HepG2 (cell line): ENCODE measurements at regions not wholly inside any gene's neighbourhood (a gene's known extent, or its start where the extent isn't known, plus 50 kb on each side); places are given as distances from the start of the nearest gene placed in this dataset.

ENCODE experiments used
- MTF2 ChIP-seq: sonication (generic); formaldehyde crosslinking; IDR thresholded peaks from 2 replicates; pipeline ENCODE4 v1.5.0; 2020; ENCODE audit warnings: missing genetic modification reagents, borderline replicate concordance
- NKX3-1 ChIP-seq: sonication (generic); formaldehyde crosslinking; IDR thresholded peaks from 2 replicates; pipeline ENCODE4 v1.5.0; 2020; ENCODE audit warnings: missing genetic modification reagents
- SETDB1 ChIP-seq: sonication (generic); formaldehyde crosslinking; IDR thresholded peaks from 2 replicates; pipeline ENCODE4 v1.5.1; 2020; ENCODE audit warnings: missing genetic modification reagents, mild to moderate bottlenecking, borderline replicate concordance
- SUZ12 ChIP-seq: fragments of 150-350 bp; IDR thresholded peaks from 2 replicates; pipeline ENCODE4 v1.6.1; 2014; ENCODE audit warnings: low read depth, low read length
- ZNF563 ChIP-seq: sonication (generic); formaldehyde crosslinking; IDR thresholded peaks from 2 replicates; pipeline ENCODE4 v1.8.0; 2022; ENCODE audit warnings: mild to moderate bottlenecking, moderate library complexity, missing genetic modification reagents
- ZNF670 ChIP-seq: sonication (generic); formaldehyde crosslinking; IDR thresholded peaks from 2 replicates; pipeline ENCODE4 v1.8.0; 2022; ENCODE audit warnings: mild to moderate bottlenecking, missing genetic modification reagents, borderline replicate concordance
- ZNF703 ChIP-seq: sonication (generic); formaldehyde crosslinking; IDR thresholded peaks from 2 replicates; pipeline ENCODE4 v1.5.1; 2020; ENCODE audit warnings: missing genetic modification reagents, mild to moderate bottlenecking, moderate library complexity, borderline replicate concordance
- ZNF761 ChIP-seq: sonication (generic); formaldehyde crosslinking; conservative IDR thresholded peaks from 2 replicates; pipeline ENCODE4 v1.4.0; 2020; ENCODE audit warnings: mild to moderate bottlenecking, missing genetic modification reagents
- ZNF768 ChIP-seq: sonication (generic); formaldehyde crosslinking; IDR thresholded peaks from 2 replicates; pipeline ENCODE4 v1.4.0; 2020; ENCODE audit warnings: missing genetic modification reagents
- ZNF772 ChIP-seq: sonication (generic); formaldehyde crosslinking; IDR thresholded peaks from 2 replicates; pipeline ENCODE4 v1.5.0; 2020; ENCODE audit warnings: mild to moderate bottlenecking, missing genetic modification reagents
- ZNF790 ChIP-seq: sonication (generic); formaldehyde crosslinking; IDR thresholded peaks from 2 replicates; pipeline ENCODE4 v1.8.0; 2022; ENCODE audit warnings: missing genetic modification reagents, mild to moderate bottlenecking, borderline replicate concordance
- ZSCAN25 ChIP-seq: sonication (generic); formaldehyde crosslinking; IDR thresholded peaks from 2 replicates; pipeline ENCODE4 v1.8.0; 2022; ENCODE audit warnings: mild to moderate bottlenecking, missing genetic modification reagents
- TF ChIP-seq, protein P1 (sequence below): sonication (generic); formaldehyde crosslinking; IDR thresholded peaks from 2 replicates; pipeline ENCODE4 v1.5.1; 2020; ENCODE audit warnings: missing genetic modification reagents, mild to moderate bottlenecking, borderline replicate concordance
- TF ChIP-seq, protein P2 (sequence below): sonication (generic); formaldehyde crosslinking; IDR thresholded peaks from 2 replicates; pipeline ENCODE4 v1.4.0; 2020; ENCODE audit warnings: mild to moderate bottlenecking, missing genetic modification reagents
- TF ChIP-seq, protein P3 (sequence below): sonication (generic); formaldehyde crosslinking; IDR thresholded peaks from 2 replicates; pipeline ENCODE4 v1.4.0; 2020; ENCODE audit warnings: mild to moderate bottlenecking, missing genetic modification reagents
- TF ChIP-seq, protein P4 (sequence below): sonication (generic); formaldehyde crosslinking; IDR thresholded peaks from 2 replicates; pipeline ENCODE4 v1.4.0; 2020; ENCODE audit warnings: mild to moderate bottlenecking, missing genetic modification reagents, borderline replicate concordance

DNA sequence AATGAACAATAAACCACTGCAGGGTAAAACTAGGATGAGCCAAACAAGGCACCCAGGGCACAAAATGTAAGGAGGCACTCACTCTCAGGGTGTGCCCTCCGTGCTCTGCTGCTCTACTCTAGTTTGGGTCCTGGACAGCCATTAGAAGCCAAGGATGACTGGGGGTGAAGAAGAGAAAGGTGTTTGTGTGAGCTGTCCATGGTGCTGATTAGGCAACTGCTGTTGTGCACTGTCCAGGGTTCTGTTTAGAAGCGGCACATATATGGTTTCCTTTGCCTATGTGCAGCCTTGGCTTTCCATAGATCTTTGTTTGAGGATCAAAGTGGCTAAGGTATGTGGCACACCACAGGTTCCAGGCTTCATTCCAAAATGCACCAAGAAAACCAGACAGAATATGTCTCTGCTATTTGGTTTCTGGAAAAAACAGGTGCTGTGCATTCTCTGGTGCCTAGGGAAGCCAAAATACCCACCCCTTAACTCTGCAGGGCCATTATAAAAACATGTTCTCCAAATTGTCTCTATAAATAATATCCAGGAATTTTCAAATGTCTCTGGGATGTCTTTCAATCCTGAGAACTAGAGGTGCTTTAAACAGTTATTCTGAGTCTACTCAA, 123.5 kb downstream of the CBLN1 start (continued):
- TF ChIP-seq ZNF703 (CRISPR knock-in tag) (no peak), SETDB1 (CRISPR knock-in tag) (no peak), ZNF670 (CRISPR knock-in tag) (peak; percentile 79; the same call in 1 of the 2 replicates), NKX3-1 (CRISPR knock-in tag) (peak; percentile 99), MTF2 (CRISPR knock-in tag) (no peak), ZNF772 (0 out of 2 replicates have a peak, but pooled peaks have one; percentile 63), ZNF790 (CRISPR knock-in tag) (peak; percentile 93; the same call in 1 of the 2 replicates), ZSCAN25 (CRISPR knock-in tag) (peak; percentile 70; the same call in 1 of the 2 replicates), ZNF563 (CRISPR knock-in tag) (peak; percentile 79; the same call in 1 of the 2 replicates), ZNF761 (no peak), ZNF768 (CRISPR knock-in tag) (no peak; the same call in 1 of the 2 replicates), SUZ12 (no peak)
- TF ChIP-seq, protein P1, sequence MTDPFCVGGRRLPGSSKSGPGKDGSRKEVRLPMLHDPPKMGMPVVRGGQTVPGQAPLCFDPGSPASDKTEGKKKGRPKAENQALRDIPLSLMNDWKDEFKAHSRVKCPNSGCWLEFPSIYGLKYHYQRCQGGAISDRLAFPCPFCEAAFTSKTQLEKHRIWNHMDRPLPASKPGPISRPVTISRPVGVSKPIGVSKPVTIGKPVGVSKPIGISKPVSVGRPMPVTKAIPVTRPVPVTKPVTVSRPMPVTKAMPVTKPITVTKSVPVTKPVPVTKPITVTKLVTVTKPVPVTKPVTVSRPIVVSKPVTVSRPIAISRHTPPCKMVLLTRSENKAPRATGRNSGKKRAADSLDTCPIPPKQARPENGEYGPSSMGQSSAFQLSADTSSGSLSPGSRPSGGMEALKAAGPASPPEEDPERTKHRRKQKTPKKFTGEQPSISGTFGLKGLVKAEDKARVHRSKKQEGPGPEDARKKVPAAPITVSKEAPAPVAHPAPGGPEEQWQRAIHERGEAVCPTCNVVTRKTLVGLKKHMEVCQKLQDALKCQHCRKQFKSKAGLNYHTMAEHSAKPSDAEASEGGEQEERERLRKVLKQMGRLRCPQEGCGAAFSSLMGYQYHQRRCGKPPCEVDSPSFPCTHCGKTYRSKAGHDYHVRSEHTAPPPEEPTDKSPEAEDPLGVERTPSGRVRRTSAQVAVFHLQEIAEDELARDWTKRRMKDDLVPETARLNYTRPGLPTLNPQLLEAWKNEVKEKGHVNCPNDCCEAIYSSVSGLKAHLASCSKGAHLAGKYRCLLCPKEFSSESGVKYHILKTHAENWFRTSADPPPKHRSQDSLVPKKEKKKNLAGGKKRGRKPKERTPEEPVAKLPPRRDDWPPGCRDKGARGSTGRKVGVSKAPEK (CRISPR knock-in tag): no peak
- TF ChIP-seq, protein P2, sequence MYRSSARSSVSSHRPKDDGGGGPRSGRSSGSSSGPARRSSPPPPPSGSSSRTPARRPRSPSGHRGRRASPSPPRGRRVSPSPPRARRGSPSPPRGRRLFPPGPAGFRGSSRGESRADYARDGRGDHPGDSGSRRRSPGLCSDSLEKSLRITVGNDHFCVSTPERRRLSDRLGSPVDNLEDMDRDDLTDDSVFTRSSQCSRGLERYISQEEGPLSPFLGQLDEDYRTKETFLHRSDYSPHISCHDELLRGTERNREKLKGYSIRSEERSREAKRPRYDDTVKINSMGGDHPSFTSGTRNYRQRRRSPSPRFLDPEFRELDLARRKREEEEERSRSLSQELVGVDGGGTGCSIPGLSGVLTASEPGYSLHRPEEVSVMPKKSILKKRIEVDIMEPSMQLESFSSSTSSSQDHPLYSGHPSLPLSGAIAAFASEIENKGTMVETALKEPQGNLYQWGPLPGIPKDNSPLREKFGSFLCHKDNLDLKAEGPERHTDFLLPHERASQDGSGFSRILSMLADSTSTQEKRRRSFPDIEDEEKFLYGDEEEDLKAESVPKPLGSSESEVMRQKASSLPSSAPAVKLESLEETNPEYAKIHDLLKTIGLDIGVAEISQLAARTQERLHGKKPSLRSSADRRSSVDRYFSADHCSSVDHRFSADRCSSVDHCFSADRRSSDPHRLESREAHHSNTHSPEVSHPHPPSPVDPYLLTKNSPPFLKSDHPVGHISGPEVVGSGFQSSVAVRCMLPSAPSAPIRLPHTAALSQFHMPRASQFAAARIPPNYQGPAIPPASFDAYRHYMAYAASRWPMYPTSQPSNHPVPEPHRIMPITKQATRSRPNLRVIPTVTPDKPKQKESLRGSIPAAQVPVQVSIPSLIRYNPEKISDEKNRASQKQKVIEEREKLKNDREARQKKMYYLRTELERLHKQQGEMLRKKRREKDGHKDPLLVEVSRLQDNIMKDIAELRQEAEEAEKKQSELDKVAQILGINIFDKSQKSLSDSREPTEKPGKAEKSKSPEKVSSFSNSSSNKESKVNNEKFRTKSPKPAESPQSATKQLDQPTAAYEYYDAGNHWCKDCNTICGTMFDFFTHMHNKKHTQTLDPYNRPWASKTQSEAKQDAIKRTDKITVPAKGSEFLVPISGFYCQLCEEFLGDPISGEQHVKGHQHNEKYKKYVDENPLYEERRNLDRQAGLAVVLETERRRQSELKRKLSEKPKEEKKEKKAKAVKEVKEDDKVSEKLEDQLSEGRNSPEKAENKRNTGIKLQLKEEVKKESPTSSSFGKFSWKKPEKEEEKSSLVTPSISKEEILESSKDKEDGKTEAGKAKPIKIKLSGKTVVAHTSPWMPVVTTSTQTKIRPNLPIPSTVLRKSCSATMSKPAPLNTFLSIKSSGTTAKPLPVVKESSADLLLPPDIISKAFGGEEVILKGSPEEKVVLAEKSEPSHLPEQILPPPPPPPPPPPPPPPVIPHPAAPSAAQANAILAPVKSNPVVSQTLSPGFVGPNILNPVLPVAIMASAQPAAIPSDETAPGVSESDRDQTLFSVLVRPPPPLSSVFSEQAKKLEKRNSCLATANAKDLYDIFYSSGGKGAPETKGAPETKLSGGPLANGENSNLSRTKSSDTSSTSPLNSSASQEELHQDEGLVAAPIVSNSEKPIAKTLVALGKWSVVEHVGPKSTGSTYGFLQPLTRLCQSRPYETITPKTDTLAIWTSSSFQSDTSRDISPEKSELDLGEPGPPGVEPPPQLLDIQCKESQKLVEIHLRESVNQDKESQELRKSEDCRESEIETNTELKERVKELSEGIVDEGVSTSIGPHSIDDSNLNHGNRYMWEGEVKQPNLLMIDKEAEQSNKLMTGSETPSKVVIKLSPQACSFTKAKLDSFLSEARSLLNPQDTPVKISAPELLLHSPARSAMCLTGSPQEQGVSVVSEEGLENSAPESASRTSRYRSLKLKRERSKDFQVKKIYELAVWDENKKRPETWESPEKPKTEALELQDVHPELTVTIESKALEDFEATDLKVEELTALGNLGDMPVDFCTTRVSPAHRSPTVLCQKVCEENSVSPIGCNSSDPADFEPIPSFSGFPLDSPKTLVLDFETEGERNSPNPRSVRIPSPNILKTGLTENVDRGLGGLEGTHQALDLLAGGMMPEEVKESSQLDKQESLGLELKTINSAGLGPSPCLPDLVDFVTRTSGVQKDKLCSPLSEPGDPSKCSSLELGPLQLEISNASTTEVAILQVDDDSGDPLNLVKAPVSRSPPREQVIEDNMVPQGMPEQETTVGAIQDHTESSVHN (CRISPR knock-in tag): no peak
- TF ChIP-seq, protein P3, sequence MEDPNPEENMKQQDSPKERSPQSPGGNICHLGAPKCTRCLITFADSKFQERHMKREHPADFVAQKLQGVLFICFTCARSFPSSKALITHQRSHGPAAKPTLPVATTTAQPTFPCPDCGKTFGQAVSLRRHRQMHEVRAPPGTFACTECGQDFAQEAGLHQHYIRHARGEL (CRISPR knock-in tag): no peak
- TF ChIP-seq, protein P4, sequence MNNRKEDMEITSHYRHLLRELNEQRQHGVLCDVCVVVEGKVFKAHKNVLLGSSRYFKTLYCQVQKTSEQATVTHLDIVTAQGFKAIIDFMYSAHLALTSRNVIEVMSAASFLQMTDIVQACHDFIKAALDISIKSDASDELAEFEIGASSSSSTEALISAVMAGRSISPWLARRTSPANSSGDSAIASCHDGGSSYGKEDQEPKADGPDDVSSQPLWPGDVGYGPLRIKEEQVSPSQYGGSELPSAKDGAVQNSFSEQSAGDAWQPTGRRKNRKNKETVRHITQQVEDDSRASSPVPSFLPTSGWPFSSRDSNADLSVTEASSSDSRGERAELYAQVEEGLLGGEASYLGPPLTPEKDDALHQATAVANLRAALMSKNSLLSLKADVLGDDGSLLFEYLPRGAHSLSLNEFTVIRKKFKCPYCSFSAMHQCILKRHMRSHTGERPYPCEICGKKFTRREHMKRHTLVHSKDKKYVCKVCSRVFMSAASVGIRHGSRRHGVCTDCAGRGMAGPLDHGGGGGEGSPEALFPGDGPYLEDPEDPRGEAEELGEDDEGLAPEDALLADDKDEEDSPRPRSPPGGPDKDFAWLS (CRISPR knock-in tag): no peak
